22Rv1 (cell line): ENCODE measurements at regions not wholly inside any gene's neighbourhood (a gene's known extent, or its start where the extent isn't known, plus 50 kb on each side); places are given as distances from the start of the nearest gene placed in this dataset.

Experiments
- CTCF ChIP-seq: fragments of 450-650 bp; IDR thresholded peaks from 2 replicates; pipeline ENCODE4 v1.5.1; 2017; ENCODE audit warnings: mild to moderate bottlenecking
- ZFX ChIP-seq: fragments of 450-650 bp; IDR thresholded peaks from 2 replicates; pipeline ENCODE4 v1.6.1; 2017; ENCODE audit warnings: antibody characterized with exemption, borderline replicate concordance

DNA sequence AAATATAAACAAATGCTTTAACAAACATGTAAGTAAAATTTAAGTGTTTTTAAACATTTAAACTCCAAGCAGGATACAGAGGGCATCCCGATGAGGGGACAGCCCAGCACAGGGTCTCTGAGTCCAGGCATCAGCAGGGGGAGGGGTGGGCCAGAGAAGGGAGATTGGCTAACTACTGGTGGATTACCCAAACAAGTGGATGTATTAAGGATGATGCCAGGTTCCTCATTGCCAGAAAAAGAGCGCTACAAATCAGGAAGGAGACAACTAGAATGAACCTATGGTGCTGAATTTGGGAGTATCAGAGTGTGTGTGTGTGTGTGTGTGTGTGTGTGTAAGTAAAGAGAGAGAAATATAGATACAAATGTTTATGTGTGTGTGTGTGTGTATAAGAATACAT, 162.0 kb upstream of the RMP24 start:
- TF ChIP-seq CTCF (no peak), ZFX (no peak)
